NCI-H2171 (cell line): ENCODE measurements at regions not wholly inside any gene's neighbourhood (a gene's known extent, or its start where the extent isn't known, plus 50 kb on each side); places are given as distances from the start of the nearest gene placed in this dataset.
"Not testable (repeated sequence)": the region's sequence is repeated elsewhere in the genome, so short reads cannot be mapped to it uniquely, and the experiment has no call there.

Experiments used
- DNase-seq: peaks from one replicate; lab custom pipeline; 2025; lab: John Stamatoyannopoulos, UW

- no peak for DNase-seq
Measured at GRCh38 chr5:104456122-104456521, 893.5 kb upstream of the NUDT12 start.

GRCh38 chr5:104452550-104452949 is 890.0 kb upstream of the NUDT12 start:
- no peak for DNase-seq

DNA sequence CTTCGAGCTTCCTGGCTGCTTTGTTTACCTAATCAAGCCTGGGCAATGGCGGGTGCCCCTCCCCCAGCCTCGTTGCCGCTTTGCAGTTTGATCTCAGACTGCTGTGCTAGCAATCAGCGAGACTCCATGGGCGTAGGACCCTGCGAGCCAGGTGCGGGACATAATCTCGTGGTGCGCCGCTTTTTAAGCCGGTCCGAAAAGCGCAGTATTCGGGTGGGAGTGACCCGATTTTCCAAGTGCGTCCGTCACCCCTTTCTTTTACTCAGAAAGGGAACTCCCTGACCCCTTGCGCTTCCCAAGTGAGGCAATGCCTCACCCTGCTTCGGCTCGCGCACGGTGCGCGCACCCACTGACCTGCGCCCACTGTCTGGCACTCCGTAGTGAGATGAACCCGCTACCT is 889.3 kb upstream of the NUDT12 start:
- DNase-seq = not testable (repeated sequence)

DNA sequence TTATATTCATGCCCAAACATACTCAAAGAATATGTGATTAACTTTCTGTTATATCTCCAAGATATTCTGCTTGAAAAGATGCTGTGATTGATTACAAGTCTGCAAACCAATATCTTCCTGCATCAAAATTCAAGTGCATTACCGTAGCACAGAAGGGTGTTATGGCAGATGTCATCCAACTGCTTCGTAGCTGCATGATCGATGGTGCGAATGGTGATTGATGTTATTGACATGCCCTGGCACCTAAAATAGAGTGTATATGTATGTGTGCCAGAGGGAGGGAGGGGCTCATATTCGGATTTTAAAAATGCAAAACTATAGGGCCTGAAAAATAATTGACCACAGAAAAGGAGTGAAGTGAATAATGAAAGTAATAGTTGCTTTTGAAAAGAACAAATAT is 882.1 kb upstream of the NUDT12 start:
- DNase-seq = no peak

- DNase-seq = no peak
Measured at GRCh38 chr5:104443706-104444105, 881.1 kb upstream of the NUDT12 start.

DNA sequence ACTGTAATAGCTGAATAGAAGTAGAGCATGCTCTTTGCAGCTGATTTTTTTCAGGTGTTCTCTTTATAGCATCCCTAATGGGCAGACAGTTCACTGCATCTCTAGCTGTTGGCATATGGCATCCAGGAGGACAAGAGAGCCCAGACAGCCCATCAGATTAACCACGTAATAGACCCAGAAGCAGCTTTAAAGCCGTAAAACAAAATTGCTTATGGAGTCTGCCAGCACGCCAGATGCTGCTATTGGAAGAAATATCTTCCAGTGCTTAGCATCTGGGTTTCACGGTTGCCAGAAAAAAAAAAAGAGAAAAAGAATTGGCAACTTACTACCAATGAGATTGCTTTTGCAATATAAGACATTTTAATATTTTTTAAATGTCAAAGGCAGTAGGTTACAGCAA is 869.4 kb upstream of the NUDT12 start:
- peak; percentile 74 for DNase-seq

DNA sequence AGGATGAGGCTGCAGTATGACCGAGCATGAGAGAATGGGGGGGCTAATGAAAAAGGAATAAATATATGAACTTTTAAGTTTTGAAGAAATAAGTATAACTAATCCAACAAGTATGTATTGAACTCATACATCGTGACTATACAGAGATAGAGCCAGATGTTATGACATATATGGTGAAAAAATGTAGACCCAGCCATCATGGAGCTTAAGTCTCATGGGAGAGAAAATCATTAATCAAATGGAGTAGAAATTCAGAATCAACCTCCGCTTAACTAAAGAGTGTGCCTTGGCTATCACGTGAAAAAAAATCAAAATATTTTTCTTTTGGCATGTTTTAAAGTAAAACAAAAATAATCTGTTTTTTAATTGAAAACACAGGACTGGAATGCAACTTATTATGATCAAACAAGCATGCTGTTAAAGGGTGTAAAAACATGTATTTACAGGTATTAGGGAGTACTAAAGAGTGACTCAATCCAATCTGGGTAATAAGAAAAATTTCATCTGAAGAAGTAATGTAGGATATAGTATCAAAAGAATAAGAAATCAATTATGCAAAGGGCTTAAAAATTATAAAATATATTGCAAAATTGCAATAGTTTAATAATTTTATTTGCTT is 868.5 kb upstream of the NUDT12 start:
- no peak for DNase-seq

DNA sequence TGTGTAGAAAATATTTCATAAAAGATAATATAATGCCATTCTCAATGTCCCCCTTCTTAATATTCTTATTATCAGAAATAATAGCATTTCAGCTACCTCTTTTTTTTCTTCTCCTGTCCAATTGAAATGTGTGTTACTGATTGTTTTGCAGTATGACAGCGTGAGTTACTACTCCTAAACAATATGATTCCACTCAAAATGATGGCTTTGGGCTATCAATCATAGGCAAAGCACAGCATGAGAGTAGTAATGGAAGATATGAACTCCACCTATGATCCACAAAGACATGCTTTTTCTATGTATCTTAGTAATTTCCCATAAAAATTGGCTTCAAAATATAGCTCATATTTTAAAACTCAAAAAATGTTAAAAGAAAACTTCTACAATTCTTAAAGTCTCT is 867.3 kb upstream of the NUDT12 start:
- no peak for DNase-seq

DNA sequence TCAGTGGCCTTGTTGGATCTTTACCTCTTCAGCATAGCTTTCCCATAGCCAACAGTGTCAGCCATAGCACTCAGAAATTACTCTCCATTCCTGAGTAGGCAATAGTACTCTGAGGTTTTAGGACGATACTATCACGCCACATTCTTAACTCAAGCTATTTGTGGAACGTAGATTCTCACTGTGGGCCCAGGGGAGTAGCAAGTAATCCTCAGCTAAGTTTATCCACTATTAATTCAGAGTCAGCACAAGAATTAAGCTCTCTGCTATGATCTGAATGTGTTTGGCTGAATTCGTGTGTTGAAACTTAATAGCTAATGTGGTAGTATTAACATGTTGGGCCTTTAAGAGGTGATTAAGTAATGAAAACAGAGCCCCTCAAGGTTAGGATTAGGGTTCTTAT is 858.8 kb upstream of the NUDT12 start:
- DNase-seq = no peak

GRCh38 chr5:104418056-104418455 is 855.5 kb upstream of the NUDT12 start:
- DNase-seq = no peak

DNA sequence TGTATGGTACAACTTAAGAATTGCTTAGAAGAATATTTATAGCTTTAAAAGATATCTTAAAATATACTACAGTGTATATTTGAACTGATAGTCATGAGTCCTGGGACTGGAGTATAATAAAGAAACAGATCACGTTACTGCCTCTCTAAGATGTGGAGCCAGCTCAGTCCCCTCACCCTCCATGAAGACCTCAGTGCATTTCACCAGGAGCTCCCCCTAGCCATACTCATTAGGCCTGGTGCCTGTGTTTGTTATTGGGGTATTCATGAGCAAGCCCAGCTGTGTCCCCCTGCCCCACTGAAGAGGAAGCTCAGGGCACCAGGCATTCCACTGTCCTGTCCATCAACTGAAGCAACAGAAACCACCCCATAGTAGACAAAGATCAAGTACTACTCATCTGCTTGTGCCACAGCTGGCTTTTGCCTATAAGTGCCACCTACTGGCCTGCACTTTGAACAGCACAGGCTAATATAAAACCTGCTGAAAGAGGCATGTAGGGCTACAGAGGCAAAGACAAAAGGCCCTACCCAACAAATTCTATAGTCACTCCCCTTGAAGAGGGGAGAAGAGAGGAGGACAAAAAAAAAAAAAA is 850.2 kb upstream of the NUDT12 start:
- DNase-seq = no peak

- peak; percentile 8 for DNase-seq
Measured at GRCh38 chr5:104400941-104401340, 838.4 kb upstream of the NUDT12 start.

DNA sequence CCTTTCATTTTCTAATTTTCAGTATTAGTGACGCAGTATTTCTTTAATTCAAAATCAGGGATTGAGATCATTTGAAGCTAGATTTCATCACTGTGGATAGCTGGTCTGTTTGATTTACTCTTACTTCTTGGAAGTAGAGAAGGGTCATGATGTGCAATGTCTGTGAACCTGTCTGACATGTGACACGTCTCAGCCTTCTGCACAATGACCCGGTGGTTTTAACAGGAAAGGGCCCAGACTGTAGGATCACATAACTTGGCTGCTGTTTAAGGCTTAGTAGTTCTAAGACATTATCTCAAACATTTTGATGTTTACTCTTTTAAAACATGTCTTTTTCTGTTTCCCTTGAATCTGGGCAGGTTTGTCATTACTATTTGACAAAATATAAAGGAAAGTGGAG is 823.3 kb upstream of the NUDT12 start:
- no peak for DNase-seq

DNA sequence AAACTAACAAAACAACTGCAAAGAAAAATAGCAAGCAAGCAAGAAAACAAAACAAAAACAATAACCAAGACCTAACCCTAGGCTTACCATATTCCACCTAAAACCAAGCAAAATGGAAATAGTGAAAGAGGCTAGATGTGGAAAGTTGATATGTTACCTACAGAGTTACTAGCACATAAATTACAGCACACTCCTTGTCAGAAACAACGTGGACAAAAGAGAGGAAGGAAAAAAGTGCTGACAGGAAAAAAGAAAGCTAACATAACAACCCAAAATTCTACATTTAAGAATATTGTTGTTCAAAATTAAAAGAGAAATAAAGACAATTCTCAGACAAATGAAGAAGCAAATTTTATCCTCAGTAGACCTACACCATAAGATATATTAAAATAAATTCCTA is 812.8 kb upstream of the NUDT12 start:
- DNase-seq = no peak

DNA sequence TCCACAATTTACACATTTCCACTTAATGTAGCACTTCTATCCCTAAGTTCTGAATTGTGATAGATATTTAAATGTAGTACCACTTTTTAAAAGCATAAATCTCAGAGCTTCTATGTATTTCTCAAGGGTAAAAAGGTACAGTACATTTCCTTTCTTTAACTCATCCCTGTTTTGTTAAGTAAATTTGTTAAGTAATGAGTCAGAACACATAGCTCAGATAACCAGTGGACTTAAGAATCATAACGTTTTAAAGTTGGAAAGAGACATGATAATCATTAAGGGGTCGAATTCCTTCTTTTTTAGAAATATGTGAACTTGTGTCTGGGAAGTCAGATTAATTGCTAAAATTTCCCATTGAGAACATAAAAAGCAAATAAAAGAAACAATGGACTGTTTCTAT is 810.2 kb upstream of the NUDT12 start:
- no peak for DNase-seq

- no peak for DNase-seq
Measured at GRCh38 chr5:104372376-104372775, 809.8 kb upstream of the NUDT12 start.

- no peak for DNase-seq
Measured at GRCh38 chr5:104370523-104370922, 807.9 kb upstream of the NUDT12 start.

- no peak for DNase-seq
Measured at GRCh38 chr5:104367978-104368377, 805.4 kb upstream of the NUDT12 start.

DNA sequence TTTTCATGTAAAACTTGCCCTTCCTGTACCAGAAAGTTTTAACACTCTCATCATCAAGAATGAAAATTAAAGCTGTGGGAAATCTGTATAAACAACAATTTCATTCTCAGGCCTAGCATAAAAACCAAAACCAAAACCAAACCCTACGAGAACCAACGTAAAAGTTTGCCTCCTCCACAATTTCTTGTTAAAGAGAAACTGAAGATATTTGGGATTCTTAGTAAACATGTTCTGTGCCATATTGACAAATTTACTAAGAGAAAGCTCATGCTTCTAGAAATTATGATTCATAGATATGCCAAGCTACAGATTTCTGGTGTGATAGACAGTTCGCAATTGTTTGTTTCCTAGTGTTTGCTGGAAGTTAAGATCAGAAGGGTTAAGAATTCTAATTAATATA is 801.0 kb upstream of the NUDT12 start:
- no peak for DNase-seq

DNA sequence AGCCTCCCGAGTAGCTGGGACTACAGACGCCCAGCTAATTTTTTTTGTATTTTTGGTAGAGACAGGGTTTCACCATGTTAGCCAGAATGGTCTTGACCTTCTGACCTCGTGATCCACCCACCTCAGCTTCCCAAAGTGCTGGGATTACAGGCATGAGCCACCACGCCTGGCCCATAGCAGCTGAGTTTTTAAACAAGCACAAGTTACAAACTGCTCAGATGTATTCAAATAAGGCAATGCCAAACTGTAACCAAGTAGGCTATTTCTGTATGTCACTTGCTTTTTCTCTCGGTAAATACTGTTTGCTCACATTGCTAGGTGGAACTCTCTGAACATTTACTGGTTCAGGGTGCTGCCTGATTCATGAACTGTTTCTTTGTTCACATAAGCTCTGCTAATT is 799.3 kb upstream of the NUDT12 start:
- DNase-seq = no peak

- no peak for DNase-seq
Measured at GRCh38 chr5:104355350-104355749, 792.8 kb upstream of the NUDT12 start.

- DNase-seq = no peak
Measured at GRCh38 chr5:104353371-104353770, 790.8 kb upstream of the NUDT12 start.

GRCh38 chr5:104352954-104353353 is 790.4 kb upstream of the NUDT12 start:
- no peak for DNase-seq

DNA sequence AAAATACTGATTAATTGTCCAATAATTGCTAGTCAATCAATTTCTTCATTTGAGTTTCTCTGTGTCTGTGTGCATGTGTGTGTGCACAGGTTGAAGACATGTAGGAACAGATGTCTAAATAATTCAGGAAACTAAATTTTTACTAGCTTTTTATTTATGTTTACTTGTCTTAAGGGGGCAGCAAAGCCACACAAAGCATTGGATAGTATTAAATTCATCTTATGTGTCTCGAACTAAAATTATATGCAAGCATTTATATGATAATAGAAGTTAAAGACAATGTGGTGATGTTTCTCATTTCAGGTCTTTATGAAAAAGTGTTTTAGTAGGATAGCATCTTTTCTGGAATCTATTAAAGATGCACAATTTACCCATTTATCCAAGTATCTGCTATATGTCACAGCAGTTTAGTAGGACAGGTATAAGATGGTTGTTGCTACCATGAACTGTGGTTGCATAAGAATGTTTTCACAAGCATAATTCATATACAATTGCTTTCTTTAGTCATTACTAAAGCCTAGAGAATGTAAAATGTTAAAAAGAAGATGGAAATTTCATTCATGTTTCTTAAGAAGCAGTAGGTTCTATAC is 784.6 kb upstream of the NUDT12 start:
- no peak for DNase-seq
